Kidney epithelial cell (primary cell): ENCODE measurements at regions not wholly inside any gene's neighbourhood (a gene's known extent, or its start where the extent isn't known, plus 50 kb on each side); places are given as distances from the start of the nearest gene placed in this dataset.
A peak's percentile ranks its signal among the peaks of the same experiment; 100 is the strongest.

ENCODE experiments used
- DNase-seq: peaks from one replicate; pipeline ENCODE4 v3.0.0-alpha.2; 2010; ENCODE audit warnings: low read depth
- H3K27me3 ChIP-seq: 2 replicates; pipeline ENCODE4 v1.6.0; 2011; ENCODE audit warnings: low read length; ENCODE audit not compliant: control insufficient read depth, insufficient read depth
- H3K36me3 ChIP-seq: 2 replicates; pipeline ENCODE4 v1.5.1; 2011; ENCODE audit warnings: low read length; ENCODE audit not compliant: control insufficient read depth, insufficient read depth
- H3K4me3 ChIP-seq: 2 replicates; pipeline ENCODE4 v1.5.1; 2011; ENCODE audit warnings: low read depth, mild to moderate bottlenecking, control low read depth, low read length
- CTCF ChIP-seq: IDR thresholded peaks from 2 replicates; pipeline ENCODE4 v1.5.1; 2011; ENCODE audit warnings: mild to moderate bottlenecking, moderate library complexity, low read length, control low read depth, inconsistent platforms; ENCODE audit not compliant: insufficient read depth, poor library complexity, severe bottlenecking

- no peak overlapping the region for H3K4me3 ChIP-seq
- no peak for TF ChIP-seq CTCF
- DNase-seq, result no peak
- no peaks in the 10 kb centered on the region for H3K36me3 ChIP-seq
- no peaks in the 10 kb centered on the region for H3K27me3 ChIP-seq
Measured at GRCh38 chrX:124502599-124502998, 156.2 kb downstream of the SH2D1A start.

- no peak for DNase-seq
- no peak overlapping the region for H3K4me3 ChIP-seq
- H3K27me3 ChIP-seq, result no peaks in the 10 kb centered on the region
- no peak for TF ChIP-seq CTCF
- H3K36me3 ChIP-seq, result no peaks in the 10 kb centered on the region
Measured at GRCh38 chrX:124504111-124504983, 158.0 kb downstream of the SH2D1A start.

GRCh38 chrX:124506066-124506465 lies 159.7 kb downstream of the SH2D1A start:
- Histone ChIP-seq H3K27me3 (no peaks in the 10 kb centered on the region), H3K4me3 (no peak overlapping the region), H3K36me3 (no peaks in the 10 kb centered on the region)
- no peak for TF ChIP-seq CTCF
- no peak for DNase-seq

- DNase-seq, result peak; percentile 12
Measured at GRCh38 chrX:124507246-124507645, 160.9 kb downstream of the SH2D1A start.

GRCh38 chrX:124518885-124519284 lies 172.5 kb downstream of the SH2D1A start:
- peak; percentile 14 for DNase-seq
- H3K4me3 ChIP-seq, result no peak overlapping the region
- H3K27me3 ChIP-seq, result no peaks in the 10 kb centered on the region
- H3K36me3 ChIP-seq, result no peaks in the 10 kb centered on the region
- no peak for TF ChIP-seq CTCF

More at GRCh38 chrX:124507246-124507645, 160.9 kb downstream of the SH2D1A start:
- Histone ChIP-seq H3K36me3 (no peaks in the 10 kb centered on the region), H3K27me3 (no peaks in the 10 kb centered on the region), H3K4me3 (no peak overlapping the region)
- no peak for TF ChIP-seq CTCF

GRCh38 chrX:124524852-124525251 lies 178.5 kb downstream of the SH2D1A start:
- Histone ChIP-seq H3K27me3 (no peaks in the 10 kb centered on the region), H3K36me3 (no peaks in the 10 kb centered on the region), H3K4me3 (no peak overlapping the region)
- no peak for DNase-seq
- no peak for TF ChIP-seq CTCF
